ENCODE measurements at regions not wholly inside any gene's neighbourhood (a gene's known extent, or its start where the extent isn't known, plus 50 kb on each side); places are given as distances from the start of the nearest gene placed in this dataset.

DNA sequence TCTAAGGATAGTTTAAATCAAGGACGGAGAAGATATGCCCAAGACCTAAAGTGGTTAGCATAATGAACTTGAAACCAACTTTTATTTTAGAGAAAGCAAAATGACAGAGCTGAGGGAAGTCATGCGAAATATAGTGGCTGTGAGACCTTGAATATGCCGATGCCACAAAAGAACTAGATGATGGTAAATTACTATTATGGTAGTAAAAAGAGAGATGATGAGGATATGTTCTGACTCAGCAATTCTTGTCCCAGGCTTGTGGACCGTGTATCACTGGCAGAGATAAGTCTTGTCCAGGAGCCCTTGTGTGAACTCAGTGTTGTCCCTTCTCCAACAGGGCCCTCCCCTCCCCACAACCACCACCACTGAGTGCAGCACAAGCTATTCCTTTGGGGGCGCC, 1605.6 kb upstream of the TENM3 start:
- no peak for DNase-seq

DNA sequence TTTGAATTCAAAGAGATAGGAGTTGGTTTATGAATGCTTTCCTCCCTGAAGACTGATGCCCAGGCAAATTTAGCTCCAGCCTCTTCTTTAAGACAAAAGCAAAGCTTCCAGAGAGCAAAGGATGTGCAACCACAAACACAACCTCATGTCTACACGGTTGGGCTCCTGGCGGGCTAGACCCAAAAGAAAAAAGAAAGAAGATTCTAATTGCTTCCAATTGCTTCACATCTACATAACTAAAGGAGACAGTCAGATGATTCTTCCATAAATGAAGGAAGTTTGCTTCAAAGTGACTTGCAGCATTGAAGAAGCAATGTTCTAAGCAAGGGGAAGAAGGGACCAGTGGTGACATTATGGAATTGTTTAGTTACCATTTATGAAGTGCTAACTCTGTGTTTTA, 1603.0 kb upstream of the TENM3 start:
- no peak for DNase-seq

DNA sequence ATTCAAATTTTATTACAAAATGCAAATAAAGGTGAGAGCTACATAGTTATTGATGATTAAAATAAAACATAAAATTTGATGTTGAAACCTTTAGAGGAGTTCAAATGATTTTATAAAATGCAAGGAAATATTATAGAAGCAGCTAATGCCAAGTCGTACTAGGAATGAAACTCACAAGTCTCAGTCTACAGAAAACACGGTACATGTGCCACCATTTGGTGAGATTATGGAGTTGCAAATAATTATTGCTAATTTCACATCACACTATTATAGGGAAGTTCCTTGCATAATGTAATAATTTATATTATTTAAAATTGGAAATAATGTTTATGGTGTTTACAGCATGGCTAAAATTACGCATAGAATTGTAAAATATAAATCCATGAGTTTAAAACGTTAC, 1601.7 kb upstream of the TENM3 start:
- DNase-seq = no peak

DNA sequence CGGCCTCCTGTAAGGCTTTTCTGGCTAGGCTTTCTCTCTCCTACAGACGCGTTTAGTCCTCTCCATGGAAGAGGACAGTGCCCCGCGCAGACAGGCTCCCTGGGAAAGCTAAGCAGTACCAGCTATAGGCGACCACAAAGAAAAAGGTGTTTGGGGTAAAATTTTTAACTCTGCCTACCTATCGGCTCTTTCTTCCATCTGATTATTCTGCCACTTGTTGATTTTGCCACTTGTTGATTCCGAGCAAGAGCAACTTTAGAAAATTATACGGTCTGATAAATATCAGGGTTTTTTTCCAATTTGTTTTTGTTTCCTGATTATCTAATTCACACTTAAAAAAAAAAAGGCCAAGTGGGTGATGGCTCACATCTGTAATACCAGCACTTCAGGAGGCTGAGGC, 1600.5 kb upstream of the TENM3 start:
- DNase-seq = no peak

DNA sequence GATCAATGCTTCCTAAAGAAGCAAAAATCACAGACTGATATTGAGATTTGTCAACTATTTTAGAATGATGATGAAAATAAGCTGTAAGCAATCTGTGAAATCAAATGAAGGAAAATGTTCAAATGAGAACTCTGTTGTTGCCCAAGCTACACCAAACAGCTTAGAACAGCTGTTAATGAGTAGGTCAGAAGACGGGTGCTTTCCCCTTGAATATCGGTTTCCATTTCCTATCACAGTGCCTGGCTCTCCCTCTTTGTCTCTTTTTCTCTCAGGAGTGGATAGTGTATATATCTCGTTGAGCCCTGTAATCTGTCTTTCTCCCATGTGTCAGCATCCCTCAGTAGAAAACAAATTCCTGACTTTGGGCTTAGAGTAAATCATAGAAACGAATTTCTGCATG, 1592.9 kb upstream of the TENM3 start:
- DNase-seq = no peak

DNA sequence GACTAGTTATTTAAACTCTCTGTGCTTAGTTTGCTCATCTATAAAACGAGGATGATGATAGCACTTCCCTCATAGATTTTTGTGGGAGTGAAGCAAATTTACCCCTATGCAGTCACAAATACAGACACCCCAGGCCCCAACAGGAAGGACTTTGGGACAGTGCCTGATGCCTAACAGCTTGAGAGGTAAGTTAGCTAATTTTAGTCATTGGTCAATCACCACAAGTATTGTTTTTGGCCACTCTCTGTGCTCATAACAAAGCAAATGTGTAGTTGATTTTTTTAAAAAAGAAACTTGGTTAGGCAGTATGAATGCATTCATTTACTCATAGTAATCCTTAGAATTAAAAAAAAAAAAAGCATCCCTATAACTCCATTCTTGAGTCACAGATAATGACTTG, 1590.7 kb upstream of the TENM3 start:
- DNase-seq = no peak

DNA sequence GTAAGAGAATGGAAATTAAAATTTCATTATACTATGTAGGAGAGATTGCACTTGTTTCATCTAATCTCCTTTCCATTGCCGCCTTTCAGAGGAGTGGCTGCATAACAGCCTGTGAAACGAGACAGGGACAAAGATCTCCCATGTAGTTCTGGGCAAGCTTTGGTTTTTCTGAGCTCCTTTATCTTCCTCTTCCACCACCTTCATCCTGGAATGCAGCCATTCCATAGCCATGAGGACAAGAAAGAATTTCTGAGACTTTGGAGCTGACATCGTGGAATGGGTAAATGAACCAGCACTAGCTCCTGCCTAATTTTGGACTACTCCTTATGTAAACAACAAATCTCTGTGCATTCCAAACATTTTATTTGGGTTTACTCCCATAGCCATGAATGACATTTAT, 1587.3 kb upstream of the TENM3 start:
- no peak for DNase-seq

DNA sequence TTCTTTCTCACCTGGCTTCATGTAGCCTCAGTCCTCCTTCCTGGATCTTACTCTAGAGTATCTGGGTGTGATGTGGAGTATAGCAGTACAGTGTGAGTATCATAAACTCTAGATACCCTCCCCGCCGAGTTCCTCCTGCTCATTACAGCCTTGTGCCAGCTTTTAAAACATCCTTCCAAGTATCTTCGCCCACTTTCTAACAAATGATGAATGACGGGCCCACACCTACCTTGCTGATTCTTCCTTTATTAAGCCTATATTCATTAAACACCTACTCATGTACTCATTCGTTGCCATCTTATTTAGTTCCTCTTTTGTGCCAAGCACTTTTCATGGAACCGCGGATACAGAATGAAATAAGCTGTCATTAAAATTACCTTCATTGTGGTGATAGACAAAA, 1585.3 kb upstream of the TENM3 start:
- no peak for DNase-seq

DNA sequence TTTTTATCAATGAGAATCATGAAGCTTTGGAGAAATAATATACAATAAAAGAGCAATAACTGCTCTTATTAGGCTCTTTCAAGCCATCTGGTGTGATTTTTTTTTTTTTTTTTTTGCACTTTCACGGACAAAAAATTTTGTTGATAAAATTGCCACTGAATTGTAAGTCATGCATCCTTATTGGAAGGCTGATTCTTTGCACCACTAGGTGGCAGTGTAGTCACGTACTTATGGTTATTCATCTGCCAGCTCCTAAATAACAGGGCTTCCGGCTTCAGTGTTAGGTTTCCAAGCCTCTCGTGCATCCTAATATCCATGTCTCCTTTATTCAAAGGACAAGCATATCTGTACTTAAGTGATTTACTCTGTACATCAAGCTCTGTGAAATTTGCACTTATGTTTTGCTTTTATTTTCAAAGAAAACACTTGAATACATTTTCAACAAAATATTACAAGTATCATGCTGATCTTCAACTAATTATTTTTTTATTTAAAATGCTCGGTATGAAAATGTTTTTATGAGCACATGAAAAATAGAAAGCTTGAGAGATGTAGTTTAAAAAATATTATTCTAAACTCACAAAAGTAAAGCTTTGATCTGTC, 1578.3 kb upstream of the TENM3 start:
- DNase-seq = peak; percentile 79 to 84

DNA sequence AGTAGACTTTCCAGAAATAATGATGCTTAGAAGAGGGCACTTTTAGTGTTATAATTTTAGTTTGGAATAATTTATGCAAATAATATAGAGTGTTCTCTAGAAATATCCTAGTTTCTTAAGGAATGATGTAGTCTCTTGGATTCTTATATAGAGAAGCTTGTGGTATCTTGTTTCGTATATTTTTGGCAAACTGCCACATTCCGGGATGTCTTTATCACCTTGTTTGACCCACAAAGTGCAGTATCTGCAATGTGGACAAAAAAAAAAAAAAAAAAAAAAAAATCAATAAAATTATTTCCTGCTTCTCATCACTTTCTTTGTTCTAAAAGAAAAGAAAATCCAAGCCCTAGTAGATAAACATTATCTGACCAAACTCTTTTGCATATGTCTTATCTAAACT, 1577.7 kb upstream of the TENM3 start:
- no peak for DNase-seq

DNA sequence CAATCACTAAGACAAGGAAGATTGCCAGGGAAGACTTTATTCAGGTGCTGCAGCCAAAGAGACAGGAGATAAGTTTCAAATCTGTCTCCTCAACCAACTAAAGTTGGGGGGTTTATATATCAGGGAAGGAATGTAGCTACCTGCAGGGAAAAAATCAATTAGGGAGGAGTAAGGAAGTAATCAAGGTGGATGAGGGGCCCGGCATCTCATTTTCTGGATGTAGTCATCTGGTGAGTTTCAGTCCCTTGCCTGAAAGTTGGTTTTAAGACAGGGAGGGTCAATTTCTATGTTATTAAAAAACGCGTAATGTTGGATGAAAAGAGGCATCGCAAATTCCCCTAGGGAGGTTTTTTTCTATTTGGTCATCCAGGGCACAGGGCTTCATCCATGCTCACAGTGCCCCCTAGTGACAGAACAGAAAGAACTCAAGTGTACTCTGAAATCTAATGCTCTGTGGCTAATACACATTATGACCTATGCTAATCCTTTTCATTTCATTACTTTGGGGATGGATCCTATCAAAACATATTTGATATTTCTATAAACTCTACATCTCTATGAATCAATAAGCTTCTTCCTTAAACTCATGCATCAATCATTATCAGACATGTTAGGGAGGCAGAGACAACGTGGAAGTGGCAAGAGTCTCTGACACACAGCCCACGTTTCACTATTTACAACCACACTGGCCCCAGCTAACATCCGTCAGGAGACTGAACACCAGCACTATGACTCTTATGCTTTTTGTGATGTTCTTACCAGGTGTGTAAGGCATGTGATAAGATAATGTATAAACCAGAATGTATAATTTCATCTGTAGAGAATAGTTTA, 1577.0 kb upstream of the TENM3 start:
- DNase-seq = peak; percentile 28 to 38

DNA sequence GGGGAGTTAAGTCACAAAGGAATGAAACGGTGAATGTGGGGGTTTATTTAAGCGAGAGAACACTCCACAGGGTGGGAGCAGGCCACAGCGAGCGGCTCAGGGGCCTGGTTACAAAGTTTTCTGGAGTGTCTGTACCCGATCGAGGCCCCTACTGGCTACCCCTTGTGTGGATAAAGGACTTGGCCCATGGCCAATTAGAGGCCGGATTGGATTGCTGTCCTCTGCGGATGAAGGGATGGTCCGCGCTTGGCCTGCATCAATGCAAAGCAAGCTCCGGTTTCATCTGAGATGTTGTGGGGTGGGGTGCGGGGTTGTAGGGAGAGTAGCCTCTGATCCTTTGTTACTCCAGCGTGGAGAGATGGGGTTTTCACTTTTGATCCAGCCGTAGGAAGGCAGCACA, 1574.5 kb upstream of the TENM3 start:
- no peak for DNase-seq

DNA sequence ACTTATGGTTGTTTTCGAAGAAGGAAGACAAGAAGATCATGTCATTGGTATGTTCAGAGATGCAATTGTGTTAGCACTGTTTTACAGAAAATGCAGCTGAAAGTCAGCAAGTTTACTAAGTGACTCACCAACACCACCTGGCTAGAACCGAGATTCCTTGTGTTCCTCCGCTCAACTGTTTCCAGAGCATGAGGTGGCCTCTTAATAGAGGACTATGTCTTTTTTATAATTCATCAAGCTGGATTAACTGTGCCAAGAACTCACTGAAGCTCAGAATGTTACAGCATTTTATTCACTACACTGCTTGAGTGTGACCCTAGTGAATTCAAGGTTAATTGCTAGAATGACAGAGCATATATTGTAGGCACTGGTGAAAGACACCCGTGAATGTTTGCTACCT, 1573.5 kb upstream of the TENM3 start:
- no peak for DNase-seq

DNA sequence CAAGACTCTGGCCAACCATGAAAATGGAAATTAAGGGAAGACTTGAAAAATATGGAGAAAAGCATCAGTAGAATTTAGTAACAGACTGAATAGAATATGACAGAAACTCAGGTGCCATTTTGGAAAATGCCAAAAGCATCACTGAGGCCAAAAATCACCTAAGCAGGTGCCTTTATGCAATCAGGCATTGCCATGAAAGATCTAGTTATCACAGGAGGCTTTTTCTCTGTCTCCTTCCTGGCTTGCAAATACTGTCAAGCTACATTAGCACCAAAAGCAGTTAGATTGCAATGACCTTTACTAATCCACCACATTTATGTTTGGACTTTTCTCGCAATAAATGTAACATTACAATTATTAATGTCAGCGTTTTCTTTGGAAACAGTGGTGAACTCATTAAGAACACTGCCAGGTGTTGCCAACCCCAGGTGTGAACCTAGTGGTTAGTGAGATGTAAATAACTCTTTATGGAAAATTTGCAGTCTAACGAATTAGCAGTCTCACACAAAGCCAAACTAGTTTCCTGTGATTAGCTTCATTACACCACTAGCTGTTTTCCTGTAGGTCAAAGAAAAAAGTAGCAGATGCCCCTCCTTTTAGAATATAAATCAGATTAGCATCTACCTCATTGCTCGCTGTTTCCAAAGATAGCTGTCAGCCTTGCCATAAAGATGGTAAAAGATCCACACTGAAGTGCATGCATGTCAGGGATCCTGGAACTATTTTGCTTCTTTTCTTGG, 1568.4 kb upstream of the TENM3 start:
- DNase-seq = no peak

DNA sequence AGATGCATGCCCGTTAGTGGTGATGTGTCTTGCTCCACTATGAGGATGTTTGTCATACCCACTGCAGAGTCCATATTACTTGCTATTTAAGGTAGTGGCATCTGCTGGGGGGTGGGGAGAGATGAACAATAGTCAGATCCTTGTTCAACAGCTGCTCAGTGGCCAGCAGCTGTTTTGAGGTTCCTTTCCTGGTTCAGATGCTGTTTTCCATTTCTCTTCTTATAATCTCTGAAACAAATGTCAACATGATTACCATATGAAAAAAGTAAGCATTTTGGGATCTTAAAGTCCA, 1567.9 kb upstream of the TENM3 start:
- no peak for DNase-seq

DNA sequence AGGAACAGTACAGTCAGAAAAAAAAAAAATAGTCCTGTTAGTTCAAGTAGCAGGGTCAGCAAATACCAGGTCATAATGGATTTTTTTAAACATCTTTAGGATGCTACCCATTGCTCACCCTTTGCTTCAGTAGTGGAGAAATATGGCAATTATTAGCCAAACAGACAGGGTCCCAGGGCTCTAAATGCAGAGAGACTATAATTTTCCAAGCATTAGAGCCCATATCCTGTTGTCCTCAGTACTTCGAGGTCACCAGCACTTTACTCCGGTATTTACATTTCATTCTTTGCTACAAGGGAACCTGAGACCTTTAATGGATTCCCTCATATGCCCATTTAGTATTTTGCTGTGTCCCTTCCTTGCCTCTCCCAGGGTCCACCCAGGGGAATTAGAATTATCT, 1562.9 kb upstream of the TENM3 start:
- no peak for DNase-seq

DNA sequence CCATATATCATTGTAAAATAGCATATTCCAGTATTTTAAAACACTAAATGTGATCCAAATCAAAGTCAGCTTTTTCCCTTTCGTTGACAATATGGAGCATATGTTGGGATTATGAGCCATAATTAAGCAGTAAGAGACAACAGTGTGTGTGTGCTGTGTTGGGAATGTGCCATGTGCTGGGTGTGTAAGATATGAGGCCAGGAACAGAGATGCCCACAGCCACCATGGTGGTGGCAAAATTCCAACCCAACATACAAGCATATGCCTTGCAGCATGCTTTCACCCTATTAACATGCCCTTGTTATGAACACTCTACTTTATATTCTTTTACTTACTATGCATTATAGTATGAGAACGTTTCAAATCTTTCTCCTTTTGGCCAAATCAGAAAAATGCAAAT, 1560.4 kb upstream of the TENM3 start:
- no peak for DNase-seq

DNA sequence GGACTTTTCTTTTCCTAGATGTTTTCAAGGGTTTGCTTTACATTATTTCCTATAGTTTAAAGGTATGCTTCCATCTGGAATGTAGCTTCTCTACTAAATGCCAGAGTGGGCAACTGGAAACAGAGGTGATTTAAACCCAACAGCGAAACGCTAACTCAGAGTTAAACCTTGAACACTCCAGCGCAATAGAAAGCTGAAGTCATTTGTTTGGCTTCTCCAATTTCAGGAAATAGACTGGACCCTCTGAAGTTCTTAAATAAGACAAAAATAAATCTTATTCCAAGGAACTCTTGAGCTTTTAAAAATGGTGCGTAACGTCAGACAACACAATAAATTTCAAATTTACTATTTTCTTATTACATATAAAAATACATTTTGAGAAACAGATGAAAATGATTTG, 1560.0 kb upstream of the TENM3 start:
- DNase-seq = no peak

DNA sequence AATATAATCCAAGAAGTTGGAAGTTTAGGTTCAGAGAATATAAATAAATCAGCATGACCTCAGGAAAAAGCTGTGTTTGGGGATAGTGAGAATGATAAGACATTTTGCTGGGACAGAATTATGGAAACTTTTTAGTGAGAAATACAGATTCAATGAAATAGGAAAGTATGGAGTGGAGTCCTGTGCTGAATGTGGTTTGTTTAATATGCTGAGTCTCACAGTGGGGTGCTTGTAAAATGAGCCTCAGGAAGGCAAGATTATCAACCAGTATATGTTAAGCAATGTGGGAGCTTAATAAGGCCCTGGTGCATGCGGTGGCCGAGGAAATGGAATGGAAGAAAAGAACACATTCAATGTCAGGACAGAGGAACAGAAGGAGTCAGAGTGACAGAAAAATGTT, 1554.7 kb upstream of the TENM3 start:
- no peak for DNase-seq

DNA sequence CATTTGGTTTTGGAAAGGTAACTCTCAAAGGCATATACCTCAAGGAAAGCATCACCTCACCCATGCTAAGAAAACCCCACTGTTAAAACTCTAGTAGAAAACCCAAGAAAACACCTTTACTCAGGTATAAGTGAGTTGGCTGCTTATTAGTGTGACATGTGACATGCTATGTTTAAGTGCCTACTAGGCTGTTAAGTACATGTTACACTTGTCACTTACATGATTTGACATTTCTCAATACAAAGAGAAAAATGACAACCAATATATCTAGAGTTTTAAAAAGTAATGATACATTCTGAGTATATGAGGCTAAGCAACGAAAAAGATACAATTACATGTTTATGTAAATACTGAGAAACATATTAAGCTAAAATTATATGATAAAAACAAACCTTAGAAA, 1548.3 kb upstream of the TENM3 start:
- DNase-seq = no peak

DNA sequence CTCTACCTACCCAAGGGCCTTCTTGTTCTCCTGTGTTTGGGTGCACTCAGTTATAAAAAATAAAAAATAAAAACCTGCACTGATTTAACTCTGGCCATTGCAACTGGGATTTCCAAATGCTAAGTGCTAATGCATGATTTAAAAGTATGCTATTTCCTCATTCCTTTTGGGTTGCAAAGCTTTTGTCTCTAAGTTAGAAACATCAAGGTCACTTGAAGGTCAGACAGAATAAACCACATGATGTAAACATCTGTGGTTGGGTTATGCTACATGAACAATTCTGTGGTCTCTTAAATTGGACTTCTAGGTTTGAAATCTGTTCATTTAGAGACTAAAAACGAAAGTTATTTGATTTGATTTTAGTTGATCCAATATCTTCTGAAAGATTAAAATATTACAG, 1547.4 kb upstream of the TENM3 start:
- no peak for DNase-seq

DNA sequence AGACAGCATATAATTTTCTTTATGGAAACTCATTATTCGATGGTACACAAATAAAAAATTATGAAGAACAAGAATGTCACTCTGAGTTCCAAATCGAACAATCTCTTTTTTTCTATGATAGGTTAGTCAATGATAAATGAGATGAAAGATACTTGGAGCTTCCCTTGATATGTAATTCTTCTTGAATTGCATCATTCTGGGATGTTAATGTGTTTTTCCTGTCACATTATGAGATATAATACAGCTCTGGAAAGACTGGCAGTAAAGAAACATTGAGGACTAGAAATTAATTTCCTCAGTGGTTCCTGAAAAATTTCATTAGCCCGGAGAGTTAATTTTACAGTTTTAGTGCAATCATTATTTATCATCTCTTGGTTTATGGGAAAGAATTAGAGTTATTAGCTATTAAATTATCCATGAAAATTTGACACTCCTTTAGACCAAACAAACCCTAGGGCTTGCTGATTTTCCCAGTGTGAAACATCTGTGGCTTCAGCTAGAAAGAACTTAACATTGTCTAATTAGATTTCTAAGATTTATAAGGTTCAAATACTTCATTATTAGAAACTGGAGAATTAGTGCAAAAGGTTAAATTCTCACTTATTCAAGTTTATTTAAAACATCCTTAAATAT, 1546.6 kb upstream of the TENM3 start:
- no peak for DNase-seq

DNA sequence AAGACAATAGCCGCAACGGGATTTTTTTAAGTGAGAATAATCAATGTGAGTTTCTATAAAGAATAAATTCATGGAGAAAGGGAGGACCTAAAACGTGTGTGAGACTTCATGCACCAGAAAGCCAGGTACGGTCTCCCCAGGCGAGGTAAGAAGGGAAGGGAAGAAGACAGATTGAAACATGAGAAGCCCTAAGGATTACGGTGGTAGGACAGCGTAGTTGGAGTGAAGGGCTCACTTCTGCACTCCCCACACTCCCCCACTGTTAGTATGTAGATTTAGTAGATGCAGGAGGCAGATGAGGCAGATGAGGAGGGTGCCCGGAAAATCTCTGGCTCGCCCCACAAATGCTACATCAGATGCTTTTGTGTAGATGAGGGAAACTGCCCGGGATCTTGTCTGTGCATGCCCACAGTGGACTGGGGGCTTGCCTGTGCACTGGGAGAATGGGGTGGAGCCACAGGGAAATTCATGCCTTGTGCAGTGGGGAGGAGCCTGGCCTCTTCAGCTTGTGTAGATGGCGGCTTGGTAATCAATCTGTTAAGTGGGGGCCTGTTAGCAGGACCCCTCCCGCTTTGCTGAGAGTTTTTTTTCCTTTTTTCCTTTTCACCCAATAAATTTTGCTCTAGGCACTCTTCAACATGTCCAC, 1544.5 kb upstream of the TENM3 start:
- no peak for DNase-seq
